GM18858 (cell line): ENCODE measurements at regions not wholly inside any gene's neighbourhood (a gene's known extent, or its start where the extent isn't known, plus 50 kb on each side); places are given as distances from the start of the nearest gene placed in this dataset.

Experiments used
- ATAC-seq: cut with Tn5 transposase; IDR thresholded peaks from one replicate; pipeline ENCODE4 v1.9.1; 2021; ENCODE audit not compliant: unreplicated experiment

DNA sequence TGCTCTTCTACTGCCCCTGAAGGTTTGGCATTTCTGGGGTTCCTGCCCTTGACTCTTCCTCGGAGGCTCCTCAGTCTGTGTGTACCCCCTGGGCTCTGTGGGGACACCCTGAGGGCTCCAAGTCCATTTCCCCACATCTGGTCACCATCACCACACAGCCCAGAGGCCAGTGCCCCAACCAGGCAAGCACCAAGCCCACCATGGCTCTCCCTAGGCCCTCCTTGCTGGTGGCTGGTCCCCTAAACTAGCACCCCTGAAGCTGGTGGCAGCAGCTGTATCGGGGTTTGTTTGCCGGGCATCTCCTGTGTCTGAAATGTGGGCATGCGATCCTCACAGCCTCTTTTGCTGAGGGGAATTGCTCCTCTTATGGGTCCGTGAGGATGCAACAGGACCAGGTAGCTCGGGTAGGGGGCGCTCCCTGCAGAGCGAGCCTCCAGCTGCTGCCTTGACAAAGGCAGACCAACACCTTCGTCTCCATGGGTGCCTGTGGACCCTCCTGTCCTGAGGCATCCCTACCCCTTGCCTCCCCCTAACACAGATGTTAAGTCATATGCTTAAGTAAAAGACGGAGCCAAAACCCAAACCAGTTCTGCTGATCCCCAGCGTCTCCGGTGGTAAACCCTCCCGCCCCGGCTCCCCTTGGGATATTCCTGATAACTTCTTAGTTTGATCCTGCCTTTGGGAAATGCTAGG, 138.9 kb upstream of the IRX4 start:
- no peak for ATAC-seq

DNA sequence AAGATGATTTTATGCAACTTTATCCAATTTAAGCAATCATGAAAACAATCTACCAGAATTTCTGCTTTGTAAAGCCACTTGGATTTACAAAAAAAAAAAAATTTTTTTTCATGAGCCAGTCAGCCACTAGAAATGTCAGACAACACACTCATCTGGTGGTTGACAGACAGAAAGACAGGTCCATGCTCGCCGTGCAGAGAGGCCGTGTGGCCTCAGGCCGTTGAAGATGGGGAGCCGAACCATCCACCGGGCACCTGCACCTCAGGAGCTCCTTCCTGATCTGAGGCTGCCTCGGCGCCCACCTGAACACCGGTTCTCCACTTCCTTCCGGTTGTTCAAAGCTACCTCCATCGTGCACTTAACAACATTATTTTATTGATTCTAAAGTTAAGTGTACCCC, 138.0 kb upstream of the IRX4 start:
- no peak for ATAC-seq

DNA sequence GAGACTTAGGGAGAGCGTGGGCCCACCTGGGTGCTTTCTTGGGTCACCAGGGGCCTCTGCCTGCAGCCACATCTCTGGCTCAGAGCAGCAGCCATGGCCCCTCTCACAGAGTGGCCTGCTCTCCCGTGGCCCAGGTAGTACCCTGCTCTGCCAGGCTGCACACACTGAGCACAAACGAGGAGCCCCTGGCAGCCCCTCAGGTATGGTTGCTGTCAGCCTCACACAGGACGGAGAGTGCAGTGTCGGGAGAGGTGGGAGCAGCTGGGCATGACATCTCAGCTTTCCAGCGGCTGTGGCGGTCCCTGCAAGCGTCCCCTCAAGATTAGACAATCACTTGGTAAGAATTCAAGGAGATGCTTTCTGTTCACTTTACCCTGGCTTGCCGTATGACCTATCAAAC, 137.0 kb upstream of the IRX4 start:
- no peak for ATAC-seq

DNA sequence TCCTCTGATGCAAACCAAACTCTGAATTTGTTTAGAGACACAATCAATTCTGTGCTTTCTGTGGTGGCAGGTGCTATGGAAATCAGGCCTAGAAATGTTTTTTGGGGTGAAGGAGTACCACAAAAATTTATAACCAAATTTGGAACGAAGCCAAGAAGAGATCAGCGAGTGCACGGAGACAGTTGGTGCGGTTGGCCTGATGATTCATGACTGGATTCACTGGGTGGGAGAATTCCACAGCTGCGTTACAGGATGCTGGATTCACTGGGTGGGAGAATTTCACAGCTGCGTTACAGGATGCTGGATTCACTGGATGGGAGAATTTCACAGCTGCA, 135.6 kb upstream of the IRX4 start:
- ATAC-seq, result no peak

DNA sequence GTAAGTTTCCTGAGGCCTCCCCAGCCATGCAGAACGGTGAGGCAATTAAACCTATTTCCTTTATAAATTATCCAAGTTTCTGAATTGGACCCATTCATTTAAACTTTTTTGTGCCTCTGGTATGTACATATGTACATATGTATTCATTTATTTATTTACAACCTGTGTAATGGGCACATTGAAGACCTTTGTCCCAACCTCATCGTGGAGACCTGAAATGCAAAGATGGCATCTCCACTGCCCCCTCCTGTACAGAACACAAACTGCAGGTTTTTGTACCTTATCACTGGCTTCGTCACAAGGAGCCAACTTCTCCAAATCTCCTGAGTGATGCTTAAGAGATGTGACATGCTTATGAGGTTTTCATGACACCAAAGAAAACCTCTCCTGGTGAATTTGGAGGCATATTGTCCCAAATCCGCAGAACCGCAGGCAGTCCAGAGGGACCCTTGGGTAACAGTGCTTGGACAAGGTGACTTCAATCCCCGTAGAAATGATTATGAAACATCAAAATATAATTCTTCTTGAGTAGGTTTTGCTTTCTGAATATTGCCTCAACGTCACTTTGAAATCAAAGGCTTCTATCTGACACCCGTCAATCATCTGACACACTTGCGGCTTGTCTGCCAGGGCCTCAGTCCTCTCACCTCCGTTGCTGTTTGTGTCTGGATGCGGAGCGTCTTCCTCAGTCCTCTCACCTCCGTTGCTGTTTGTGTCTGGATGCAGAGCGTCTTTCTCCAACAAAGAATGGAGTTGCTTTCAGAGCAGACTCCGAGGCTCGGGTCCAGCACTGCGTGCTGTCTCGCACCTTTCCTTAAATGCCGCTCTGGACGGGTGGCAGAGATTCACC, 135.0 kb upstream of the IRX4 start:
- no peak for ATAC-seq

DNA sequence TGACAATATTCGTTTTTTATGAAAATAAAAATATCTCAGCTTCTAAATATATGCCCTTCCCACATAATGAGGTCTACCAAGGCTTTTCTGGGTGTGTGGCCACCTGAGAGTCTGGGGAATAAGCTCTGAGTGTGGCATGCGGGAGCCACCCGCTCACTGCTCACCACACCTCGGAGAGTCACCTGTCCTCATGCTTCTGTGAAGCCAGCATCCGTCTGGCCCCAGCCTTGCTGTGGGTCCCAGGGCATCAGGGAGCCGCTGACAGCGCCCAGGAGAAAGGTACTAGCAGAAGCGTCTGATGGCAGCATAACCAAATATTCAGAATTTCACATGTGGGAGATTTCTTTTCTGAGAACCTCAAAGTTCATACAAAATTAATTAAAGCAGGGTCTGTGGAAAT, 133.2 kb upstream of the IRX4 start:
- ATAC-seq, result no peak

DNA sequence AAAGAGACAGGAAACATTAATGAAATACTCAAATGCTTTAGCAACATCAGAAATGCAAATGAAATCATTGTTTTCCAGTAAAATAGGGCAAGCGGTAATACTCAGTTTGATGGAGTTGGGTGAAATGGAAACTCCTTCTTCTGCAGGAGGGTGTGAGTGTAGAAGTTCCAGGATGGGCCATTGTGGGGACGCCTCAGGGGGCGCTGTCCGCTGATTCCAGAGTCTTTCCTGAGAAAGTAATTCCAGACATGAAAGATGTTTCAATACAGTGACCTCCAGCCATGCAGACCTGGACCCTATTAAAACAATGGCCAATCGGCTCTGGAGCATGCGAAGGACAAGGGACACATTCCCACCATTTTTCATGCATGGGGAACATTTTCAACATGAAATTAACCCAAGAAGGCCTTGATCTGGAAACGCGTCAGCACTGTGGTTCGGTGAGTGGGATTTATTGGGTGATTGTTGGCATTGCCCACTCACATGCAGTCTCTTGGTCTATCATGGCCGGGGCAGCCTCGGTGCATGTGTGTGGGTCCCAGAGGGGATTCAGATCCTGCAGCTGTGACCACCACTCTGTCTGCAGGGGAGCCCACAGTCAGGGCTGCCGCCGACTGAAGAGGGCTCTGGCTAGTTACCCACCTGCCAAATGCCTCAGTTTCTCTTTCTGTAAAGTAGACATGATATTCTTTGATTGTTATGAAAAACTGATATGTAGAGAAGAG, 132.6 kb upstream of the IRX4 start:
- no peak for ATAC-seq

DNA sequence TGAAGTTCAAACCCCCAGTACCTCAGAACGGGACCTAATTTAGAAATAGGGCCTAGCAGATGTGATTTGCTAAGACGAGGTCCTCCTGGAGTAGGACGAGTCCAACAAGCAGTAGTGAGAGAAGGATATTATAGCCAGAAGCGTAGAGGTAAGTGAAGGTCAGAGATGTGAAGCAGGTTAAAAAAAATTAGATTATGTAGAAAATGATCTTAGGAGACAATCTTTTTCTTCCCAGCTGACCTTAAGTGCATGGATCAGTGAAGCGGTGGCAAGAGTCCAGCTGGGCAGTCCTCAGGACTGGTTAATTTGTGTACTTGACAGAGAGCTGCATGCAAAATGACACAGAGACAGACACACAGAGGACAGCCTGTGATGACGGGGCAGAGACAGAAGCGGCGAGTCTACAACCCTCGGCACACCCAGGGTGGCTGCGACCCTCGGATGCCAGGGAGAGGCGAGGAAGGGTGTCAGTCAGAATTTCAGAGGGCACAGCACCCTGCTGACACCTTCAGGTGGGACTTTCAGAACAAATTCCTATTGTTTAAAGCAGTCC, 131.4 kb upstream of the IRX4 start:
- no peak for ATAC-seq

DNA sequence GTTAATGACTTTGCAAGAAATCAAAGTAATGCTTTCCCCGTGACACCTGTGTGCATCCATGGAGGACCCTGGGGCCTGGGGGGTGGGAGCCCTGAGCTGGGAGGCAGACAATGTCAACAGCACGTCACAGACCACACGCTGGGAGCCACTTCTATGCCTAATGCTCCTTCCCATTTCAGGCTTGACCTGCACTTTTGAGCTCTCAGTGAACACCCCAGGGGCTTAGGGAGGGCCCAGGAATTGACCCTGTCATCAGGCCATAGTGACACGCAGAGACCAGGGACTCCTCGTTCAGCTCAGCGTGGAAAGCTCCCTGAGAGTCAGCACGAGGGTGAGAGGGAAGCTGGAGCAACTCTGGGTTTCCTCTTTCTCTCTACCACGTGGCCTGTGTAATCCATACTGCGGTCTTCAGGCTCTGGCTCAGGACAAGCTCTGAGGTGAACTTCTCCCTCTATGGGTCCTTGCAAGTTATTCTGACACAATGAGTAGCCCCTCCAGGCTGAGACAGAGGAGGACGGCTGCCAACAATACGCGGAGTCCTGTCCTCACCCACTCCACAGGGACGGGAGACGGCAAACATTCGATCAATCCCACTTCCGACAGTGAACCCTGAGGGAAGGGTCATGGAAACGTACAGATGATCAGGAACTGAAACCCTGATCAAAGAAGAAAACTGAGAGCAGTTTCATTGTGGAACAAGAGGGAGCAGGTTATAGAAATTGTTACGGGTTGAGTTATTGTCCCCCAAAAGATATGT, 130.8 kb upstream of the IRX4 start:
- ATAC-seq, result no peak

DNA sequence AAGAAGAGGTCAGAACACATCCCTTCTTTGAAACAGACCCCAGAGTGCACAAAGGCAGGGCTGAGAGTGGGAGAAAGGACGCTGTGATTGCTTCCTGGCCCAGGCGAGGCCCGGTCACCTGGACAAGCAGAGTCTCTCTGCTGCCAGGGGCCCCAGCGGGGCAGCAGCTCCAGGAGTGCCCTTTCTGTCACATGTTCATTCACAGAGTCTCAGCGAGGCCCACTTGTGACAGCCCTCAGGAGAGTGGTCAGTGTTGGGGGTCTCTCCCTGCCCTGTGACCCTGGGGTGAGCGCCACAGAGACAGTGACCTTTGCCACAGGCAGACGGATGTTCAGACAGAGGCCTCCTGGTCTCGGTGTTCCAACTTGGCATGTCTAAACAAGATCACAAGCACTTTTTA, 130.2 kb upstream of the IRX4 start:
- ATAC-seq, result no peak

DNA sequence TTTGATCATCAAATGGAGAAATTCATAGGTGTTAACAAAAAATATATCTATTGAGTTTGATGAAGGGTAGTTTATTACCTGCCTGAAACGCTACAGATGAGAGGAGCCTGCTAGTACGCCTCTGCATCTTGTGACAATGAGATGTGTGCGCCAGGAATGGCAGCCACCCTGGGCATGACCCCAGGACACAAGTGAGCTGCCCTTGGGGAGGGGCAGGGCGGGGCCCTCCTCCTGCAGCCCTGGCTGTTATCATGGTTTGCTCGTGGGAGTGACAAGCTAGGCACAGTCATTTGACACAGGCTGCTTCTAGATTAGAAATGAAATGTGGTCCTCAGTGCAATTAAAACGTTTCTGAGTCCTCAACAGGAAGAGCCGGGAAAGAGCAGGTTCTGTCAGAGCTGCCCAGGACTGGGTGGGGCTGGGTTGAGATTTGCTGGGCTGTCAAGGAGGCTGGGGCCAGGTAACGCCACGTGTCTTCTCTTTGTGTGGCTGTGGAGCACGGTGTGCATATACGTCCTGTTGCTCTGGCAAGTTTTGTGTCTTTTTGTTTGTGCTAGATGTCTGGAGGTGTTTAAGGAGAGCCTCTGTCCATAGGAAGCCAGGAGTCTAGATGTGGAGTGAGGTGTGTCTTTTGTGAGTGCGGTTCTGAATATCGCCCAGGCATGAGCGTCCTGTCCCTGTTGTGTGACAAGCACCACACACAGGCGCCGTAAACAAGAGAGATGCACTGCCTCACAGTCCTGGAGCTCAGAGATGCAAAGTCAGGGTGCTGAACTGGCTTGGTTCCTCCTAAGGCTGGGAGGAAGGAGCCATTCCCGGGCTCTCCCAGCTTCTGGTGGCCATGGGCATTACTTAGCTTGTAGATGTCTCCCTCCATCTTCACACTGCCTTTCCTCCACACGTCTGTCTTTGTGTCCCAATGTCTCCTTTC, 129.0 kb upstream of the IRX4 start:
- ATAC-seq, result no peak

DNA sequence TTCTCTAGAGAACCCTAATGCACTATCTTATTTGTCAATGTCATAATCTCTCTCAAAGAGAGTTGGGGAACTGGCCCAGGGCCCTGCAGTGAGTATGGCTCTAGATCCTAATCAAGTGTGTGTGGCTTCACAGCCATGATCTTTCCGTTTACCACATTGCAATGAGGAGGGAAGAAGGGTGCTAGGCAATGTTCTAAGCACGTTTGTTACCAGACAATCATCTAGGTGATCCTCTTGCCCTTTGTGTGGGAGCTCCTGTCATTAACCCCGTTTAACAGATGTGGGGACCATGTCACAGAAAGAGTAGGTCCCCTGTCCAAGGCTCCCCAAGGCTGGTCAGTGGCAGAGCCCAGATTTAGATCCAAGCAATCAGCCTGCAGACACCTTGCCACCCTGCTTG, 128.2 kb upstream of the IRX4 start:
- ATAC-seq, result no peak

DNA sequence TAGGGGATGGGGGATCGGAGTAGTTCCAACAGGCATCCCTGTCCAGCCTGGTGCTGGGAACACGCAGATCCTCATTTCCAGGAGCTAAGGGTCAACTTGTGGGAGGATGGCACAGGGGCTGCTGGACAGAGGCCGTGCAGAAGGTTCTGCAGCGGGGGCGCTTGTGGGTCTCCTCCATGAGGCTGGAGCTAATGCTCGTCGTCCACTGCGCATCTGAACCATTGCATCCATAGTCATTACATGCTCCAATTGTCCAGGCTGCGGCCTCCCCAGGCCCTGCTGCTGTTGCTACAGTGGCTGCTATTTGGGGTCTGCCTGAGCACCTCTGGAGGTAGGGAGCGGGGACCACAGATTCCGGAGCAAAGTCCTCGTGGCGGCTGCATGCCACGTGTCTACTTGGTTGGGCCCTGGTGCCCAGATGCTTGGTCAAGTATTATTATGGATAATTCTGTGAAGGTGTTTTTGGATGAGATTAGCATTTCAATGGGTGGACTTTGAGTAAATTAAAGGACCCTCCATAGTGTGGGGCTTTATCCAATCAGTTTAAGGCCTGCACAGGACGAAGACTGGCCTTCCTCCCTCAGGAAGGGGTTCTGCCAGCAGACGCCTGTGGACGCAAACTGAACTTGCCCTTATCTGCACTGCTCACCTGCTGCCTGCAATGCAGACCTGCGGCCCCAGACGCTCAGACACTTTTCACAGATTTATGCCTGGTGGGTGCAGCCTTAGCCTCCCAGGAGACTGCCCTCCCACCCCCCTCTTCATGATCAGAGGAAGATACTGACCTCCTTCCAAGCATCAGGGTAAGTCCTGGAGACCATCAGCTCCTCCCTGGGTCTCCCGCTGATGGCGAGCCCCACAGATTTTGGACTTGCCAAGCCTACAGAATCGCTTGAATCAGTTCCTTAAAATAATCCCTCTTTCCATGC, 127.5 kb upstream of the IRX4 start:
- ATAC-seq, result no peak

DNA sequence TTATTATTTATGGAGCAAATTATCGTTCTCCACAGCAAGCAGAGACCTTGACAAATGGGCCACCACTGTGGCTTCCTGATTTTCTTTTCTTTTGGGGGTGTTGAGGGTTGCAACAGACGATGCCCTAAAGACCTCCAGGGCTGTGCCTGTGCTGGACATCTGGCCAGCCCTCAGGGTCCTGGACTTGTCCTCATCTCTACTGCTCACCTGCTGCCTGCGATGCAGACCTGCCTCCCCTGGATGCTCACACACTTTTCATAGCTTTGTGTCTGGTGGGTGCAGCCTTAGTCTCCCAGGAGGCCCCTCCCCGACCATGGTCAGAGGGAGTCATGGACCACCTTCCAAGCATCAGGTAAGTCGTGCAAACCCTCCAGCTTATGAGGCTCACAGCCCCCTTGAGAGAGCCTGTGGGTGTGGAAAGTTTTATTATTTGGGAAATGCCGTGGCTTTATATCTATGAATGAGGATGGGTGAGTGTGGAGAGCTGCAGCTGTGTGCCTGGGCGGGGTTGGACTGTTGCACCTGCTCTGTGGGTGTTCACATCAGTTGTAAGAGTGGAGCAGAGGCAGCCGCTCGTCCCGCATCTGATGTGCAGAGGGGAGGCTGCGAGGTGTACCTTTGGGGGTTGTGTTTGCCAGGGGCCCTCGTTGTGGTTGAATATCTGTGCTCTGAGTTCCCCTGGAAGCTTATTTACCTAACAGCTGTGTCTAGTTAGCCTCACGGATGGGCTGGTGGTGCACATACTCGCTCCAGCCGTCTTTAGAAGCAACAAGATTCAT, 126.3 kb upstream of the IRX4 start:
- ATAC-seq, result no peak

DNA sequence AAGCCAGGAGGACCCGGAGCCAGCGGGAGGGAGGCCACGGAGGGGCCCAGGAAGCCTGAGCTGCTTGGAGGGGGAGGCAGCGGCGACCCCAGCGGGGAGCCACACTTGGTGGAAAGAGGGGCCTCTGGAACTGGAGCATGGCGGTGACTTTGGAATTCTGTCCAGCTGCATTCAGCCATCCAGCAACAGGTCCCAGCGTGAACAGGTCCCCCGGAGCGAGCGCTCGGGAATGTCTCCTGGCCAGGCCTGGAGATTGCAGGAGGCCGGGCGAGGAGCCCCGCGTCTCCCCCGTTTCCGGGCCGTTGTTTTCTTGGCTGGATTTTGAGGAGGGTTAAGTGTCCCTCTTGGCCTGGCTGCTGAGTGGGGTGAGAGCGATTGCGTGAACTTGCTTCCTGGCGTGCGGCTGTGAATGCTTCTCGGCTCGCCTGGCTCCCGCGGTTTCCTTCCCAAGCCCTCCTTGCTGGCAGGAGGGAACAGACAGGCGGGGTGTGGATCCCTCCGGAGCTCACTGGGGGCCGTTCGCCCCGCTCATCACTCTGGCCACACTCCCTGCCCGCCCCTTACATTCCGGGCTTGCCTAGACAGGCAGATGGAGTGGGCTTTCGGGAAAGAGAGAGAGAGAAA, 125.3 kb upstream of the IRX4 start:
- ATAC-seq, result no peak

DNA sequence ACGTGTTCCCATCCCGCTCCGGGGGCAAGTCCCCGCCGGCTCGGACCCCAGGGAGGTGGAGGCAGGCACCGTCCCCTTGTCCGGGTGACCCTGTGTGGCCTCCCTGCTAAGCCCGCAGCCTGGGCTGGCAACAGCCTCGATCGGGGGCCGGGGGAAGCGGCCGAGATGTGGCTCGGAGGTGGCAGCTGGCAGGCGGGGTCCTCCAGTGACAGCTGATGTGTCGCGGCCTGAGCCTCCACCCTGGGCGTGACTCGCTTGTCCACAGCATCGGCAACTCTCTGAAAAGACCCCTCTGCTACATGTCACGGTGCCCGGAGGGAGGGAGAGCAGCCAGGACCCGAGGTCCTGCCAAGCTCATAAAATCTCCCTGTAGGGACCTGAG, 124.8 kb upstream of the IRX4 start:
- ATAC-seq, result no peak

DNA sequence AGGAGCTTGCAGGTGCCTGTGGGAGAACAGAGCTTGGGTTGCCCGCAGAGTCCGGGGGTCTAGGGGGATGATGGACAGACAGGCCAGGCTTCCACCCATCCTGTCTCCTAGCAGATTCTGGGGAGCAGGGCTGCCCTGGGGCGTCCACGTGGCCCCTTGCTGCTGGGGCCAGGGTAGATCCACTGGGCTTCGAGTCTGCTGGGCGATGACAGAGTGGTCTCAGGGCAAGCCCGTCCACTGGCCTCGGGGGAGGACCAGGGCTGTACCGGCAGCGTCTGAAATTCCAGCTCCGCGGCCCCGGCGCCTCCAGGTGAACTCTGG, 124.2 kb upstream of the IRX4 start:
- no peak for ATAC-seq
